Activated CD8-positive, alpha-beta memory T cell treated with anti-CD3 and anti-CD28 coated beads for 36 hours (primary cell): ENCODE measurements at regions not wholly inside any gene's neighbourhood (a gene's known extent, or its start where the extent isn't known, plus 50 kb on each side); places are given as distances from the start of the nearest gene placed in this dataset.
"Not testable (repeated sequence)": the region's sequence is repeated elsewhere in the genome, so short reads cannot be mapped to it uniquely, and the experiment has no call there.

Experiments used
- CTCF ChIA-PET: fragments of 350-600 bp; sonication (Branson Sonifier 250); formaldehyde crosslinking; loops from one replicate; lab custom pipeline; 2021; ENCODE audit warnings: antibody characterized with exemption; lab: Charles Lee
- POLR2A ChIA-PET: fragments of 350-600 bp; sonication (Branson Sonifier 250); formaldehyde crosslinking; loops from one replicate; lab custom pipeline; 2021; ENCODE audit warnings: antibody characterized with exemption; lab: Charles Lee

GRCh38 chr13:60662595-60662994 is 265.6 kb downstream of the TDRD3 start:
- POLR2A ChIA-PET: no interaction called here

DNA sequence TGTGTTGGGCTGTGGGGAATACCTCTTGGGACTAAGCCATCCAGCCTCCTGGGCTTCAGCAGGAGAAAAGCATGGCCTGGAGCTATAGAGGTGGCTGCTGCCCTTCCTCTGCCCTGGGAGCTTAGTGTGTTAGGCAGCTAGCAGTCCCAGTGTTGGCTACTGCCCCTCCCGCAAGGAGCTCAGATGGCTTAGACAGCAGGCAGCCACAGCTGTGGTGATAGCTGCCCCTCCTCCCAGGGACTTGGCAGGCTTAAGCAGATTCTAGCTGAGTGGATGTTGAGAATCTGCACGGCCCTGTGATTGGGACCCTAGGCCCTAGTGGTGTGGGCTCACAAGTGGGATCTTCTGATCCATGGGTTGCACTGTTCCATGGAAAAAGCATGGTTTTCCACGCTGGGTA is 264.5 kb downstream of the TDRD3 start:
- POLR2A ChIA-PET: no interaction called here
- CTCF ChIA-PET: no interaction called here

More at GRCh38 chr13:60662595-60662994, 265.6 kb downstream of the TDRD3 start:
- CTCF ChIA-PET: no interaction called here

- CTCF ChIA-PET: interaction anchor here (0.6 kb wide), 1 partner anchor 1983 kb away, joined by 3 read pairs; no protein-coding TSS in a partner anchor
- POLR2A ChIA-PET: not testable (repeated sequence)
These were observed 260.6 kb downstream of the TDRD3 start for GRCh38 chr13:60657586-60657985.

GRCh38 chr13:60655256-60655655 is 258.2 kb downstream of the TDRD3 start:
- POLR2A ChIA-PET: no interaction called here
- CTCF ChIA-PET: no interaction called here

GRCh38 chr13:60654415-60654814 is 257.4 kb downstream of the TDRD3 start:
- ChIA-PET POLR2A (no interaction called here), CTCF (no interaction called here)

DNA sequence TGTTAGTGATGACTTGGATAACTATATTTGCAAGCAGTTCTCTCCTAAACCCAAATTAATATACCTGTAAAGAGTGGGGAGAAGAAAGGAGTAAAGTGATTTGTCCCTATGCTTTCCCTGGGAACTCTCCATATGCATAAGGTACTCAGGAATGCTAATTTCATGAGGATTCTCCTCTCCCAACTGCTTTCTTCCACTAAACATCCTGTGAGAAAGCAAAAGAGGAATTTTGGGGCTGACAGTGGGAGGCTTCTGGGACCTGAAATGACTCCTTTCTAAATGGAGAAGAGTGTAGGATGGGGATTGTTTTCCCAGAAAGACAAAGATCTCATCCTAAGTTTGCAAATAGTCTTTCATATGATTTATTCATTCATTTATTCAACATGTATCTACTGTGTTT is 250.5 kb downstream of the TDRD3 start:
- POLR2A ChIA-PET: no interaction called here

GRCh38 chr13:60646620-60647019 is 249.6 kb downstream of the TDRD3 start:
- ChIA-PET POLR2A (no interaction called here), CTCF (no interaction called here)

More for the DNA sequence above, 250.5 kb downstream of the TDRD3 start:
- CTCF ChIA-PET: no interaction called here

GRCh38 chr13:60645676-60646075 is 248.7 kb downstream of the TDRD3 start:
- ChIA-PET CTCF (no interaction called here), POLR2A (no interaction called here)

DNA sequence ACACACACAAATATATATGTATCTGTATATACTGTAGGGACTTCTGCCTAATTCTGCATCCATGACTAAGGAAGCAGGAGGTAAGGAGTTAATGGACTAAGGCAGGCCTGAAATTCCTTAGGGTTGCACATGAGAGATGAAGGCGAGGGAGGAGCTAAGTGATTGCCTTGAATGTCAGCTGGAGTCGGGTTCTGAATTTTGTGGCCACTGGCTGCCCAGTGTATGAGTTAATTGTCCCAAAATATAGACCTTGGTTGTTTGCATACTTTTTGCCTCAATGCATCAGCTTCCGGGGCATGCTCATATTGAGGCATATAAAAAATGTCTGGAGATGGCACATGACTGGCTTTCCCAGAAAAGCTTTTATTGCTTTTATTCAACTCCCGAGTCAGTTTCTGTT is 245.5 kb downstream of the TDRD3 start:
- ChIA-PET POLR2A (no interaction called here), CTCF (no interaction called here)

DNA sequence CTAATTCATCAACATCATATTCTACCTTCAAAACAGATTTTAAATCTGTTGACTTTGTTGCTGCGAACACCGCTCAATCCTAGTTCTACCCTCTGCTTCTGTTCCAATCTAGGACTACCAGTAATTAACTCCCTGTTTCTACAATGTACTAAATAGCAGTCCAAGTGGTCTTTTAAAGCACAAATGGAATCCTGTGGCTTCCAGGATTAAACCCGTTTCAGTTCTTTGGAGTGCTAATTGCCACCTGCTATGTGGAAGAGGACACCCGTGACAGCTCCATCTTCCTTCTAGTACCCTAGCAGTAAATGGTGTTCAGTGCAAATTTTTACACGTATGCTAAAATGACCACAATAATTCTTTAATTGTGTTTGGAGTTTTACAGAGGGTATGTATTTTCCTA is 232.1 kb downstream of the TDRD3 start:
- CTCF ChIA-PET: no interaction called here
- POLR2A ChIA-PET: no interaction called here

DNA sequence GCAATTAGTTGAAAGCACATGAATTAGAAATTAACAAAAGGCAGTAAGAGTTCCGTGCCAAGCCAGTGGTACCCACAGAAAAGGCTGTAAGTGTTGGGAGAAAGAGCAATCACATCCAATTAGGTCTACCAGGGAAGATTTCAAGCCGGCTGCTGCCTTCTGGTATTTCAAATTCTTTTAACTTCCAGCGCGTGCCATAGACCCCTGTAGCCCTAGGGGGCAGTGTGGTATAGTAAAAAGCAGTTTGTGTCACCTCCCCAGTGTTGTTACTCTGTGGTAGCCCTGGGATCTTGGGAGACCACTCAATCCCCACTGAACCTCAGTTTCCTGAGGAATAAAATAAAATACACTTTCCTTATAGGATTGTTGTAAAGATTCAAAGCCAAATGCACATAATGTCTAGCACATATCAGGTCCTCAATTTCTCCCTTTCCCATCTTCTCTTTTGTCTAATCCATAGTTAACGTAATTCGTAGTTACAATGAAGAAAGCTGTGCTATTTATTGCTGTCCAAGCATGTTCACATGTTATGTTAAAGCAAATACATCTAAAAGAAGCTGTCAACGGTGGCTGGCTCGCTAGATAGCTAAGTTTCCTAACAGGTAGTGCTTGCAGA is 230.2 kb downstream of the TDRD3 start:
- POLR2A ChIA-PET: no interaction called here
- CTCF ChIA-PET: interaction anchor here (0.6 kb wide), 1 partner anchor 84 kb away, joined by 3 read pairs; no protein-coding TSS in a partner anchor
